Body of pancreas (tissue), 4 donors: ENCODE measurements at regions not wholly inside any gene's neighbourhood (a gene's known extent, or its start where the extent isn't known, plus 50 kb on each side); places are given as distances from the start of the nearest gene placed in this dataset.

Experiments
- CTCF ChIP-seq, 7 experiments: fragments of 450-650 bp in 4 of 7; fragments of 200-600 bp in 3 of 7; sonication (generic) in 3 of 7; IDR thresholded peaks; one replicate each; pipeline ENCODE4 v1.5.1; 2016 to 2019; ENCODE audit warnings: antibody characterized with exemption in 7 of 7
- POLR2A ChIP-seq, 3 donors: fragments of 450-650 bp; IDR thresholded peaks; one replicate each; pipeline ENCODE4 v1.6.1; 2016; ENCODE audit warnings: antibody characterized with exemption in 3 of 3, mild to moderate bottlenecking in 2 of 3

- TF ChIP-seq POLR2A (IDR thresholded peaks at IDR 0.05) (no peak), CTCF (IDR thresholded peaks at IDR 0.05) (no peak)
Measured at GRCh38 chrY:15535131-15535530, 1010.8 kb downstream of the NLGN4Y start.
